ENCODE measurements at regions not wholly inside any gene's neighbourhood (a gene's known extent, or its start where the extent isn't known, plus 50 kb on each side); places are given as distances from the start of the nearest gene placed in this dataset.

DNA sequence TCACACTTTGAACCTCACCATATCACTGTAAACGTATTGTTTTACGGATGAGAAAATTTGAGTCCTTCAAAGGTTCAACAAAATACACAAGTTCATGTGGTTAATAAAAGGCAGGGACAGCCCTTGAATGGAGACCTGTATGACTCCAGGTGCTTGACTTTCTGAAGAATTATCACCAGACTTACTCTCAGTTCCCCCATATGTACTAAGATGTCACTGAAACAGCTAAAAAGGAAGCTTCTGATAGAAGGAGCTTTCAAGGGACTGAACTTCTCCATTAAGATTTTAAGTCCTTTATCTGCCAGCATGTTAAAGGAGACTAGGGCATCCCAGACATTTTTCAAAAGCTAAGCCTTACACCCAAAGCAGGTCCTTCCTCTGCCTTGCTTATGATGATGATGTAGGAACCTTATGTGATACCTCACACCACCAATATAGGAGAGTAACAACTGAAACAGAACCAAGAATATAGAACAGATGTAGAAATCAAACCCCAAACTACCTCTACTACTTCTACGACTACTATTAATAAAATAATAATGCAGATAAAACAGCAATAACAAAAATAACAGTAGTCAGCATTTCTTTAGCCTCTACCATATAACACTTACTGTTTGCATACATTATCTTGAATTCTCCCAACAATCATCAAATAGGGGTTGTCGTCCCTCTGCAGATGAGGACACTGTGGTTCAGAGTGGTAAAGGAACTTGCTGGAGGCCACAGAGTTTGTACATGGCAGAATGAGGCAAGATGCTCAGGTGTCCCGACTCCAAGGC lies 273.9 kb downstream of the ELAVL2 start:
- TF ChIP-seq ELK1 (IDR thresholded peaks at IDR 0.05; ENCODE audit: borderline replicate concordance, low read depth, low read length) = no peak
- TF ChIP-seq SMC3 (IDR thresholded peaks at IDR 0.05; ENCODE audit: low read depth, low read length) = no peak
- TF ChIP-seq MAFK (IDR thresholded peaks at IDR 0.05; ENCODE audit: low read depth, low read length) = peak; percentile 83

More for the DNA sequence above, 273.9 kb downstream of the ELAVL2 start:
- dilution Hi-C loops (cut with HindIII; ENCODE audit: low sequenced_read_pairs, unreplicated experiment) (no loop called here), intact Hi-C loops (cut with micrococcal nuclease) (no loop called here), in situ Hi-C loops (cut with MboI; ENCODE audit: low sequenced_read_pairs) (no loop called here)
- Histone ChIP-seq H2AFZ (replicated peaks; ENCODE audit: low read length, poor library complexity) (no peak overlapping the region), H3K9ac (ENCODE audit: low read depth, low read length) (no peak overlapping the region), H2BK20ac (ENCODE audit: low read depth, low read length) (no peak overlapping the region), H2BK5ac (ENCODE audit: low read depth, low read length, poor library complexity, severe bottlenecking) (no peak overlapping the region), H4K8ac (ENCODE audit: low read depth in 2 of 2, low read length in 2 of 2) (no peak overlapping the region), H2AK9ac (replicated peaks; ENCODE audit: low read depth, low read length, poor library complexity) (no peak overlapping the region), H3K9me1 (ENCODE audit: insufficient read depth, low read length) (no peaks in the 10 kb centered on the region), H2BK120ac (ENCODE audit: low read depth, low read length) (no peak overlapping the region), H3K18ac (ENCODE audit: low read depth, low read length) (no peak overlapping the region), H3K27ac (ENCODE audit: insufficient read depth, low read length) (no peak overlapping the region), H3K14ac (replicated peaks; ENCODE audit: low read depth, low read length) (no peak overlapping the region), H3K36me3 (ENCODE audit: control insufficient read depth, insufficient read depth, low read length) (no peaks in the 10 kb centered on the region), H4K91ac (ENCODE audit: insufficient read depth, low read depth, low read length) (no peak overlapping the region), H3K56ac (ENCODE audit: extremely low read depth, insufficient read depth, low read length) (no peak overlapping the region), H3K4me2 (ENCODE audit: low read depth, low read length) (no peak overlapping the region), H3K4me3 (ENCODE audit: insufficient read depth, low read depth, low read length) (no peak overlapping the region), H3K79me1 (ENCODE audit: low read depth in 1 of 2, low read length in 2 of 2) (no peaks in the 10 kb centered on the region), H3K4me1 (ENCODE audit: control insufficient read depth, insufficient read depth, low read length) (no peaks in the 10 kb centered on the region), H4K20me1 (ENCODE audit: insufficient read depth, low read length) (no peaks in the 10 kb centered on the region), H3K27me3 (ENCODE audit: control insufficient read depth, insufficient read depth, low read length) (no peaks in the 10 kb centered on the region), H3K23ac (ENCODE audit: low read depth, low read length) (no peak overlapping the region), H2BK15ac (ENCODE audit: low read depth, low read length) (no peak overlapping the region), H4K5ac (ENCODE audit: low read depth, low read length) (no peak overlapping the region), H2AK5ac (ENCODE audit: low read depth, low read length) (no peak overlapping the region), H3K4ac (ENCODE audit: low read depth, low read length) (no peak overlapping the region), H3K9me3 (ENCODE audit: control insufficient read depth, insufficient read depth, low read length) (peaks cover 16% of the 10 kb centered on the region)
- ATAC-seq (ENCODE audit: low read depth) = no peak
- no peak for DNase-seq
- WGBS, 2 experiments (ENCODE audit: extremely low coverage in 2 of 2, insufficient read length in 1 of 2) = no CpG with 5 or more reads among the region's 5 CpGs
- no TSS peak for BruUV-seq (replicated peaks)
- ChIA-PET POLR2A (ENCODE audit: unreplicated experiment) (no interaction called here), CTCF (no interaction called here)

Data from IMR-90 (cell line).